PFSK-1 (cell line): ENCODE measurements at regions not wholly inside any gene's neighbourhood (a gene's known extent, or its start where the extent isn't known, plus 50 kb on each side); places are given as distances from the start of the nearest gene placed in this dataset.

Source experiments
- POLR2AphosphoS5 ChIP-seq: IDR thresholded peaks from 2 replicates; pipeline ENCODE4 v1.6.1; 2012; ENCODE audit warnings: low read depth, mild to moderate bottlenecking, control low read depth, low read length, moderate library complexity
- SIN3A ChIP-seq: IDR thresholded peaks from 2 replicates; pipeline ENCODE4 v1.6.1; 2012; ENCODE audit warnings: mild to moderate bottlenecking, low read length, moderate library complexity, borderline replicate concordance; ENCODE audit not compliant: insufficient read depth

DNA sequence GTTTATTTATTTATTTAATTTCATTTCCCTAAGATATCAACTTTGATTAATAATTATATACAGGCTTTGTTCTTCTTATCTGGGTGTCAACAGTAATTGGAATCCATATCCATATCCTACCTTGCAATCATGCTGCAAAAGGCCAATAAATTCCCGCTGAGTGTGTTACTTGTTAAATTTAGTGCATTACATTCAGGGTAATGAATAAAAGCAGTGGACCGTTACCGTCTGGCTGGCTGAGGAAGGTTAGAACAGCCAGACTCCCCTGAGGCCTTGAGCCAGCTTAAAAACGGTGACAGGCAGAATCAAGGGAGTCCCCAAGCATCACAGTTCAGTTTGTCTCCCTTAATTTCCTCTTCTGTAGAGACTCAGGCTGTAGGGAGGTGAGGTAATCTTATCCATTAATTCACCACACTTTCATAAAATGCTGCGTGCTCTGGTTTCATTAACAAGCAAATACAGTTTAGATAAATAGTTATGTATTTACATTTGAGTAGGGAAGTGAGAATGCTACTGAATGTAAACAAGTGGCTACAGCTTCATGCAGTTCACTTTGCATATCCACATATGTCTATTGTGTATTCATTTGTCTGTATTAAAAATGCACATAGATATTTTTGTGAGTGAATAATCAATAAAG lies 888.2 kb upstream of the CXADR start:
- TF ChIP-seq SIN3A (no peak), POLR2AphosphoS5 (no peak)
